HepG2 (cell line): ENCODE measurements at regions not wholly inside any gene's neighbourhood (a gene's known extent, or its start where the extent isn't known, plus 50 kb on each side); places are given as distances from the start of the nearest gene placed in this dataset.

Source experiments
- ATAC-seq: fragments of 200-7000 bp; cut with Tn5 transposase; 3 replicates; pipeline ENCODE4 v1.9.1; 2020; ENCODE audit warnings: mild to moderate bottlenecking, moderate library complexity
- BruUV-seq: library from RNA; stranded (reverse); fragments of 400-500 nt; replicated peaks from 2 replicates; lab custom pipeline; 2021; lab: Mats Ljungman, UMichigan
- CTCF ChIA-PET: fragments of 300-600 bp; formaldehyde crosslinking; extraction: SDS; loops from one replicate; lab custom pipeline; 2021; ENCODE audit warnings: low total read pairs, inconsistent platforms, low intra/inter-chr PET ratio; lab: Yijun Ruan, JAX
- POLR2A ChIA-PET: fragments of 350-600 bp; sonication (Branson Sonifier 250); formaldehyde crosslinking; loops from one replicate; lab custom pipeline; 2020; ENCODE audit warnings: antibody characterized with exemption, inconsistent platforms; lab: Yijun Ruan, JAX
- DNase-seq: peaks from one replicate; pipeline ENCODE4 v3.0.0-alpha.2; 2015; ENCODE audit warnings: low spot score
- FAIRE-seq: peaks from 3 replicates; lab custom pipeline; 2011; peaks lifted over from hg19 to GRCh38; lab: Jason Lieb, UNC
- H2AFZ ChIP-seq: one replicate; pipeline ENCODE4 v1.6.1; 2011; ENCODE audit warnings: low read length, inconsistent platforms
- H3K27ac ChIP-seq: fragments of 300-600 bp; 3 replicates; pipeline ENCODE4 v1.8.0; 2011; ENCODE audit warnings: mixed run types, mild to moderate bottlenecking, mixed read lengths, low read length, inconsistent platforms; ENCODE audit not compliant: insufficient read depth; ENCODE audit errors: extremely low read length
- H3K27me3 ChIP-seq, 2 experiments: fragments of 200-600 bp in 1 of 2; 2 replicates in 1 of 2; 3 replicates in 1 of 2; pipeline versions ENCODE4 v1.6.0 to v1.8.0; 2011; ENCODE audit warnings: low read length in 2 of 2, mild to moderate bottlenecking in 2 of 2, moderate library complexity in 2 of 2, inconsistent platforms in 1 of 2; ENCODE audit not compliant: insufficient read depth in 2 of 2, control insufficient read depth in 1 of 2
- H3K36me3 ChIP-seq, 2 experiments: fragments of 200-600 bp in 1 of 2; replicated peaks in 1 of 2; 2 replicates in 1 of 2; 3 replicates in 1 of 2; pipeline versions ENCODE4 v1.5.1 to v1.8.0; 2011; ENCODE audit warnings: low read length in 2 of 2, inconsistent platforms in 1 of 2; ENCODE audit not compliant: insufficient read depth in 2 of 2, control insufficient read depth in 1 of 2
- H3K4me1 ChIP-seq: 2 replicates; pipeline ENCODE4 v1.5.1; 2012; ENCODE audit warnings: low read length, inconsistent platforms; ENCODE audit not compliant: insufficient read depth
- H3K4me2 ChIP-seq: 2 replicates; pipeline ENCODE4 v1.6.0; 2011; ENCODE audit warnings: low read depth, low read length, inconsistent platforms
- H3K4me3 ChIP-seq, 3 experiments: fragments of 200-600 bp in 1 of 3; sonication (generic), shearing (Covaris generic) in 1 of 3; replicated peaks in 1 of 3; 2 replicates each; pipeline ENCODE4 v1.5.1; 2011 to 2016; ENCODE audit warnings: low read length in 3 of 3, inconsistent platforms in 2 of 3, low read depth in 2 of 3, mild to moderate bottlenecking in 2 of 3, control low read depth in 1 of 3, mixed read lengths in 1 of 3; ENCODE audit not compliant: insufficient read depth in 1 of 3
- H3K79me2 ChIP-seq: one replicate; pipeline ENCODE4 v1.6.1; 2011; ENCODE audit warnings: low read length, inconsistent platforms; ENCODE audit not compliant: insufficient read depth
- H3K9ac ChIP-seq: 2 replicates; pipeline ENCODE4 v1.6.0; 2011; ENCODE audit warnings: mild to moderate bottlenecking, low read depth, low read length, inconsistent platforms; ENCODE audit not compliant: insufficient read depth
- H3K9me3 ChIP-seq: 2 replicates; pipeline ENCODE4 v1.5.1; 2012; ENCODE audit warnings: mild to moderate bottlenecking, low read length
- H4K20me1 ChIP-seq: 2 replicates; pipeline ENCODE4 v1.6.0; 2011; ENCODE audit warnings: inconsistent platforms, mild to moderate bottlenecking, low read length, moderate library complexity; ENCODE audit not compliant: insufficient read depth
- NFE2 ChIP-seq: sonication (generic); formaldehyde crosslinking; IDR thresholded peaks from 2 replicates; pipeline ENCODE4 v1.4.0; 2020; ENCODE audit warnings: missing genetic modification reagents
- PAX8 ChIP-seq: sonication (generic); formaldehyde crosslinking; IDR thresholded peaks from 2 replicates; pipeline ENCODE4 v1.8.0; 2022; ENCODE audit warnings: mild to moderate bottlenecking, missing genetic modification reagents, borderline replicate concordance
- RBM22 ChIP-seq: fragments of 200-400 bp; formaldehyde crosslinking; optimal IDR thresholded peaks from 2 replicates; pipeline ENCODE3; 2017; ENCODE audit warnings: mild to moderate bottlenecking, low read length, moderate library complexity
- REL ChIP-seq: sonication (generic); formaldehyde crosslinking; conservative IDR thresholded peaks from 2 replicates; pipeline ENCODE4 v1.8.0; 2022; ENCODE audit warnings: mild to moderate bottlenecking, missing genetic modification reagents, moderate library complexity
- SAFB2 ChIP-seq: sonication (generic); formaldehyde crosslinking; IDR thresholded peaks from 2 replicates; pipeline ENCODE4 v1.5.1; 2020; ENCODE audit warnings: missing genetic modification reagents, low read depth, mild to moderate bottlenecking, borderline replicate concordance
- TBP ChIP-seq: sonication (generic); formaldehyde crosslinking; IDR thresholded peaks from 2 replicates; pipeline ENCODE4 v1.5.0; 2020; ENCODE audit warnings: missing genetic modification reagents
- TFE3 ChIP-seq: IDR thresholded peaks from 2 replicates; pipeline ENCODE4 v1.6.1; 2016
- THAP9 ChIP-seq: sonication (generic); formaldehyde crosslinking; IDR thresholded peaks from 2 replicates; pipeline ENCODE4; 2020; ENCODE audit warnings: missing genetic modification reagents, mild to moderate bottlenecking, borderline replicate concordance
- ZFP36 ChIP-seq: fragments of 150-350 bp; IDR thresholded peaks from 2 replicates; pipeline ENCODE4 v1.6.1; 2018; ENCODE audit warnings: borderline replicate concordance, low read length, low read depth; ENCODE audit not compliant: partially characterized antibody
- ZMAT3 ChIP-seq: sonication (generic); formaldehyde crosslinking; conservative IDR thresholded peaks from 2 replicates; pipeline ENCODE4 v1.7.0; 2021; ENCODE audit warnings: missing genetic modification reagents
- ZNF639 ChIP-seq: conservative IDR thresholded peaks from 2 replicates; pipeline ENCODE4 v1.6.1; 2018; ENCODE audit warnings: missing genetic modification reagents
- WGBS: methylation state at CpG from one replicate; pipeline ENCODE4 v1.1.6; 2017; ENCODE audit warnings: low lambda C conversion rate; 5-methylcytosine and 5-hydroxymethylcytosine counted together
- in situ Hi-C: cut with HindIII; loops from 2 replicates; pipeline ENCODE4 v1.10.0; 2017; ENCODE audit warnings: low pct_unique_long_range_greater_than_20kb; ENCODE audit not compliant: extremely low pct_ligation_motif_present
- intact Hi-C: fragments of 100-400 bp; cut with micrococcal nuclease; formaldehyde crosslinking; loops from one replicate; pipeline ENCODE4 v1.10.0; 2022; ENCODE audit not compliant: unreplicated experiment
- TF ChIP-seq, protein P1 (sequence below): sonication (generic); formaldehyde crosslinking; IDR thresholded peaks from 2 replicates; pipeline ENCODE4 v1.4.0; 2020; ENCODE audit warnings: mild to moderate bottlenecking, missing genetic modification reagents
- TF ChIP-seq, protein P2 (sequence below): sonication (generic); formaldehyde crosslinking; IDR thresholded peaks from 2 replicates; pipeline ENCODE4 v1.4.0; 2020; ENCODE audit warnings: mild to moderate bottlenecking, missing genetic modification reagents

DNA sequence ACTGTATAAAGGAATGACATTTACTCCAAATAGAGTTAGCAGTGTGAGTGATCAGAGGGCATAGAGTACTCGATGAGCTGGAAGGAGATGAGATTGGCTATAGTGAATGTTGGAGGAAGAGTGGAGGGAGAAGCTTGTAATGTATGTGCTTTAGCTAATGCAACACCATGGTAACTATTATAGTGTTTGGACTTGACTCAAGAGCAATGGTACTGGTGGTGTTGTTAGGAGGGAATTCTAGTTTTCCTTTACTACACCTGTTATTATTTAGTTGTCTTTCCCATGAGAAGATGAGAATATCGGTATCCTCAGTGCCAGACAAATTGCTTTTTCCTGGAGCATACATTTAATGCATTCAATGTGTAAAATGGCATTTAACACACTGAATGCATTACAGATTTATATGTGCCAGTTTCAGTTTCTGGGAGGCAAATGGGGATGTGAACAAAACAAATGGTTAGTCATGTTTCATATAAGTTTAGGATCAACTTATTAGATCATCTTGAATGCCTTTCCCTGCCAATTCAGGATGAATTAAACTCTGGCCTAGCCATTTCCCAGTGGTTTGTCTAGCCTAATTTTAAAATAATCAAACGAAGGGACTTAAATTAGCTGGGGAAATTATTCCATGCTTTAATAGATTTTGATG lies 291.1 kb upstream of the ADAMTS5 start:
- H4K20me1 ChIP-seq = no peaks in the 10 kb centered on the region

More for the DNA sequence above, 291.1 kb upstream of the ADAMTS5 start:
- Histone ChIP-seq H3K4me1 (no peaks in the 10 kb centered on the region), H3K9ac (no peak overlapping the region), H3K9me3 (peaks cover 79% of the 10 kb centered on the region), H3K36me3 (no peaks in the 10 kb centered on the region)
- DNase-seq = no peak
- BruUV-seq = no TSS peak
- whole genome bisulfite sequencing = 1% methylated on average over 3 of the region's 3 CpGs
- no peak for TF ChIP-seq TFE3
- no peak for TF ChIP-seq TBP (CRISPR knock-in tag)
- TF ChIP-seq ZNF639 = no peak
- no peak for TF ChIP-seq REL (CRISPR knock-in tag)
- TF ChIP-seq, protein P1, sequence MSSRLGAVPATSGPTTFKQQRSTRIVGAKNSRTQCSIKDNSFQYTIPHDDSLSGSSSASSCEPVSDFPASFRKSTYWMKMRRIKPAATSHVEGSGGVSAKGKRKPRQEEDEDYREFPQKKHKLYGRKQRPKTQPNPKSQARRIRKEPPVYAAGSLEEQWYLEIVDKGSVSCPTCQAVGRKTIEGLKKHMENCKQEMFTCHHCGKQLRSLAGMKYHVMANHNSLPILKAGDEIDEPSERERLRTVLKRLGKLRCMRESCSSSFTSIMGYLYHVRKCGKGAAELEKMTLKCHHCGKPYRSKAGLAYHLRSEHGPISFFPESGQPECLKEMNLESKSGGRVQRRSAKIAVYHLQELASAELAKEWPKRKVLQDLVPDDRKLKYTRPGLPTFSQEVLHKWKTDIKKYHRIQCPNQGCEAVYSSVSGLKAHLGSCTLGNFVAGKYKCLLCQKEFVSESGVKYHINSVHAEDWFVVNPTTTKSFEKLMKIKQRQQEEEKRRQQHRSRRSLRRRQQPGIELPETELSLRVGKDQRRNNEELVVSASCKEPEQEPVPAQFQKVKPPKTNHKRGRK (CRISPR knock-in tag) = no peak
- TF ChIP-seq PAX8 (CRISPR knock-in tag) = no peak
- TF ChIP-seq ZFP36 = no peak
- TF ChIP-seq ZMAT3 (CRISPR knock-in tag) = no peak
- TF ChIP-seq RBM22 = no peak
- no peak for TF ChIP-seq NFE2 (CRISPR knock-in tag)
- TF ChIP-seq THAP9 (CRISPR knock-in tag) = no peak
- TF ChIP-seq SAFB2 (CRISPR knock-in tag) = no peak
- TF ChIP-seq, protein P2, sequence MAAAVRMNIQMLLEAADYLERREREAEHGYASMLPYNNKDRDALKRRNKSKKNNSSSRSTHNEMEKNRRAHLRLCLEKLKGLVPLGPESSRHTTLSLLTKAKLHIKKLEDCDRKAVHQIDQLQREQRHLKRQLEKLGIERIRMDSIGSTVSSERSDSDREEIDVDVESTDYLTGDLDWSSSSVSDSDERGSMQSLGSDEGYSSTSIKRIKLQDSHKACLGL = no peak
- TF ChIP-seq, all 625 proteins: peak for 0
- Histone ChIP-seq H3K4me2 (no peak overlapping the region), H3K27me3 (no peaks in the 10 kb centered on the region), H3K27ac (no peak overlapping the region), H2AFZ (no peak overlapping the region), H3K79me2 (no peaks in the 10 kb centered on the region), H3K4me3 (no peak overlapping the region)
- ATAC-seq = no peak
- ChIA-PET POLR2A (no interaction called here), CTCF (no interaction called here)
- in situ Hi-C loops = no loop called here
- FAIRE-seq = no peak
- intact Hi-C loops = no loop called here
